K562 (cell line): ENCODE measurements at regions not wholly inside any gene's neighbourhood (a gene's known extent, or its start where the extent isn't known, plus 50 kb on each side); places are given as distances from the start of the nearest gene placed in this dataset.

Experiments used
- ATAC-seq: fragments of 200-7000 bp; cut with Tn5 transposase; 3 replicates; pipeline ENCODE4 v1.9.1; 2020; ENCODE audit warnings: moderate library complexity
- BruUV-seq: library from RNA; stranded (reverse); fragments of 400-500 nt; replicated peaks from 2 replicates; lab custom pipeline; 2021; lab: Mats Ljungman, UMichigan
- CTCF ChIA-PET: fragments of 300-600 bp; formaldehyde crosslinking; extraction: SDS; loops from one replicate; lab custom pipeline; 2021; ENCODE audit warnings: low intra/inter-chr PET ratio; lab: Yijun Ruan, JAX
- POLR2A ChIA-PET: fragments of 300-600, 350-650 bp; sonication (Branson Sonifier 250); formaldehyde crosslinking; extraction: SDS; loops from one replicate; lab custom pipeline; 2021; ENCODE audit warnings: antibody characterized with exemption, inconsistent platforms; lab: Yijun Ruan, JAX
- DNase-seq, 4 experiments: peaks; one replicate each; pipeline versions ENCODE4 v3.0.0 to v3.0.0-alpha.2; 2011 to 2018; ENCODE audit warnings: low spot score in 3 of 4, mixed read lengths in 3 of 4; ENCODE audit errors: extremely low read depth in 1 of 4
- FAIRE-seq: peaks from 2 replicates; lab custom pipeline; 2011; peaks lifted over from hg19 to GRCh38; lab: Jason Lieb, UNC
- H2AFZ ChIP-seq: 2 replicates; pipeline ENCODE4 v1.6.0; 2011; ENCODE audit warnings: low read depth, low read length, control low read depth, inconsistent platforms
- H3K27ac ChIP-seq: fragments of 200-600 bp; 3 replicates; pipeline ENCODE4 v1.8.0; 2011; ENCODE audit warnings: low read depth, mild to moderate bottlenecking, control low read depth, inconsistent platforms, low read length, moderate library complexity, mixed read lengths; ENCODE audit errors: extremely low read depth
- H3K27me3 ChIP-seq, 2 experiments: fragments of 300-600 bp in 1 of 2; 2 replicates in 1 of 2; 3 replicates in 1 of 2; pipeline versions ENCODE4 v1.6.0 to v1.8.0; 2011; ENCODE audit warnings: inconsistent platforms in 2 of 2, low read length in 2 of 2, mild to moderate bottlenecking in 1 of 2, mixed read lengths in 1 of 2, moderate library complexity in 1 of 2; ENCODE audit not compliant: control insufficient read depth in 2 of 2, insufficient read depth in 2 of 2
- H3K36me3 ChIP-seq: fragments of 300-600 bp; 3 replicates; pipeline ENCODE4 v1.8.0; 2011; ENCODE audit warnings: mild to moderate bottlenecking, low read length, inconsistent platforms; ENCODE audit not compliant: control insufficient read depth, insufficient read depth
- H3K4me1 ChIP-seq, 2 experiments: fragments of 200-600 bp in 1 of 2; replicated peaks in 1 of 2; 2 replicates in 1 of 2; 3 replicates in 1 of 2; pipeline versions ENCODE4 v1.5.1 to v1.8.0; 2011; ENCODE audit warnings: inconsistent platforms in 2 of 2, low read length in 2 of 2, mild to moderate bottlenecking in 1 of 2, mixed read lengths in 1 of 2, moderate library complexity in 1 of 2; ENCODE audit not compliant: control insufficient read depth in 2 of 2, insufficient read depth in 2 of 2
- H3K4me2 ChIP-seq: 2 replicates; pipeline ENCODE4 v1.6.1; 2011; ENCODE audit warnings: low read length, control low read depth, inconsistent platforms, mixed read lengths; ENCODE audit not compliant: insufficient read depth
- H3K4me3 ChIP-seq: fragments of 200-600 bp; sonication (generic), shearing (Covaris generic); 2 replicates; pipeline ENCODE4 v1.5.1; 2016; ENCODE audit warnings: control low read depth, inconsistent platforms
- H3K79me2 ChIP-seq: fragments of 200-600 bp; 3 replicates; pipeline ENCODE4 v1.8.0; 2011; ENCODE audit warnings: low read length, inconsistent platforms; ENCODE audit not compliant: control insufficient read depth, insufficient read depth
- H3K9ac ChIP-seq, 2 experiments: 2 replicates each; pipeline versions ENCODE4 v1.6.0 to v1.6.1; 2011; ENCODE audit warnings: low read depth in 2 of 2, low read length in 2 of 2, control low read depth in 1 of 2, inconsistent platforms in 1 of 2, mild to moderate bottlenecking in 1 of 2, mixed read lengths in 1 of 2; ENCODE audit not compliant: insufficient read depth in 1 of 2
- H3K9me1 ChIP-seq: one replicate; pipeline ENCODE4 v1.6.0; 2011; ENCODE audit warnings: inconsistent platforms, mild to moderate bottlenecking, low read length, moderate library complexity; ENCODE audit not compliant: control insufficient read depth, insufficient read depth
- H3K9me3 ChIP-seq: replicated peaks from 2 replicates; pipeline ENCODE4 v1.5.1; 2011; ENCODE audit warnings: low read depth, low read length, inconsistent platforms; ENCODE audit not compliant: control insufficient read depth, insufficient read depth
- H4K20me1 ChIP-seq: replicated peaks from 2 replicates; pipeline ENCODE4 v1.6.1; 2011; ENCODE audit warnings: low read length, inconsistent platforms, mixed read lengths; ENCODE audit not compliant: control insufficient read depth, insufficient read depth
- FOXO4 ChIP-seq: fragments of 450-650 bp; formaldehyde crosslinking; IDR thresholded peaks from 2 replicates; pipeline ENCODE4 v1.4.0; 2020; ENCODE audit warnings: mild to moderate bottlenecking, moderate library complexity
- POU5F1 ChIP-seq: fragments of 150-350 bp; IDR thresholded peaks from 2 replicates; pipeline ENCODE4 v1.6.1; 2014; ENCODE audit warnings: borderline replicate concordance, low read length, low read depth, mild to moderate bottlenecking; ENCODE audit not compliant: partially characterized antibody
- RBM34 ChIP-seq: fragments of 200-400 bp; formaldehyde crosslinking; IDR thresholded peaks from 2 replicates; pipeline ENCODE4 v1.6.1; 2018; ENCODE audit warnings: low read length, borderline replicate concordance; ENCODE audit not compliant: insufficient read depth
- whole genome bisulfite sequencing: fragments of 100-300 bp; shearing (Covaris generic); methylation state at CpG from one replicate; pipeline ENCODE4 v1.1.6; 2016; ENCODE audit warnings: low coverage, mixed read lengths; ENCODE audit not compliant: insufficient coverage; ENCODE audit errors: missing lambda C conversion rate; 5-methylcytosine and 5-hydroxymethylcytosine counted together
- in situ Hi-C: fragments of 300-500 bp; cut with MboI; formaldehyde crosslinking; loops from 4 replicates; pipeline ENCODE4 v1.15.0; 2018; ENCODE audit warnings: inconsistent platforms, mixed read lengths
- intact Hi-C: fragments of 100-400 bp; cut with micrococcal nuclease; formaldehyde crosslinking; loops from 2 replicates; pipeline ENCODE4 v1.14.2; 2022

GRCh38 chr14:85423889-85424288 lies 106.1 kb upstream of the FLRT2 start (continued):
- TF ChIP-seq RBM34: no peak
- no peak for TF ChIP-seq FOXO4 (CRISPR knock-in tag)

GRCh38 chr14:85425507-85425906 lies 104.4 kb upstream of the FLRT2 start:
- in situ Hi-C loops: no loop called here
- no peaks in the 10 kb centered on the region for H3K9me3 ChIP-seq

More at GRCh38 chr14:85425507-85425906, 104.4 kb upstream of the FLRT2 start:
- Histone ChIP-seq H3K4me2 (no peak overlapping the region), H3K9ac (no peak overlapping the region), H3K4me3 (no peak overlapping the region), H3K4me1 (no peaks in the 10 kb centered on the region), H3K9me1 (no peaks in the 10 kb centered on the region), H3K27me3 (no peaks in the 10 kb centered on the region), H3K27ac (no peak overlapping the region), H3K79me2 (no peaks in the 10 kb centered on the region), H2AFZ (no peak overlapping the region), H3K36me3 (no peaks in the 10 kb centered on the region), H4K20me1 (no peaks in the 10 kb centered on the region)
- no peak for ATAC-seq
- WGBS: 0% methylated on average over 1 of the region's 3 CpGs
- BruUV-seq: no TSS peak
- intact Hi-C loops: no loop called here
- ChIA-PET POLR2A (no interaction called here), CTCF (no interaction called here)
- FAIRE-seq: no peak
- DNase-seq: no peak
- no peak for TF ChIP-seq POU5F1
